Activated naive CD4-positive, alpha-beta T cell treated with anti-CD3 and anti-CD28 coated beads, Interleukin-2, amount 50 U/mL, for 16 hours (primary cell): ENCODE measurements at regions not wholly inside any gene's neighbourhood (a gene's known extent, or its start where the extent isn't known, plus 50 kb on each side); places are given as distances from the start of the nearest gene placed in this dataset.

Source experiments
- DNase-seq: peaks from one replicate; pipeline ENCODE4 v3.0.0-alpha.2; 2020

GRCh38 chr14:38900887-38901286 lies 202.1 kb downstream of the SEC23A start:
- no peak for DNase-seq

- no peak for DNase-seq
These were observed 215.3 kb downstream of the SEC23A start for GRCh38 chr14:38887696-38888095.

- no peak for DNase-seq
These were observed 218.9 kb downstream of the SEC23A start for GRCh38 chr14:38884109-38884508.

- DNase-seq = no peak
These were observed 219.9 kb downstream of the SEC23A start for GRCh38 chr14:38883127-38883526.

GRCh38 chr14:38882533-38882932 lies 220.5 kb downstream of the SEC23A start:
- DNase-seq = no peak

- no peak for DNase-seq
These were observed 222.2 kb downstream of the SEC23A start for GRCh38 chr14:38880643-38881524.

- no peak for DNase-seq
These were observed 225.2 kb downstream of the SEC23A start for GRCh38 chr14:38877744-38878388.

GRCh38 chr14:38874721-38875120 lies 228.3 kb downstream of the SEC23A start:
- no peak for DNase-seq

- DNase-seq = no peak
These were observed 229.0 kb downstream of the SEC23A start for GRCh38 chr14:38873941-38874612.

GRCh38 chr14:38870296-38870836 lies 232.7 kb downstream of the SEC23A start:
- DNase-seq = no peak

GRCh38 chr14:38868399-38869290 lies 234.4 kb downstream of the SEC23A start:
- DNase-seq = no peak

- peak; percentile 48 for DNase-seq
These were observed 235.4 kb downstream of the SEC23A start for GRCh38 chr14:38867561-38868150.

GRCh38 chr14:38866461-38866860 lies 236.6 kb downstream of the SEC23A start:
- DNase-seq = no peak

- no peak for DNase-seq
These were observed 240.7 kb downstream of the SEC23A start for GRCh38 chr14:38862366-38862765.

GRCh38 chr14:38860530-38860929 lies 242.5 kb downstream of the SEC23A start:
- DNase-seq = no peak

GRCh38 chr14:38856798-38857197 lies 246.2 kb downstream of the SEC23A start:
- DNase-seq = no peak

GRCh38 chr14:38855513-38855912 lies 247.5 kb downstream of the SEC23A start:
- DNase-seq = no peak

- no peak for DNase-seq
These were observed 251.9 kb downstream of the SEC23A start for GRCh38 chr14:38851111-38851510.

GRCh38 chr14:38850664-38851063 lies 252.4 kb downstream of the SEC23A start:
- no peak for DNase-seq

- no peak for DNase-seq
These were observed 254.6 kb downstream of the SEC23A start for GRCh38 chr14:38848243-38848935.

GRCh38 chr14:38847161-38847560 lies 255.9 kb downstream of the SEC23A start:
- no peak for DNase-seq
